Small intestine (tissue), 7 donors: ENCODE measurements at regions not wholly inside any gene's neighbourhood (a gene's known extent, or its start where the extent isn't known, plus 50 kb on each side); places are given as distances from the start of the nearest gene placed in this dataset.

Experiments used
- DNase-seq, 2 donors: peaks; one replicate each; pipeline versions ENCODE4 v3.0.0 to v3.0.0-alpha.2; 2013
- FAIRE-seq: peaks from 2 replicates; lab custom pipeline; 2012; peaks lifted over from hg19 to GRCh38; lab: Jason Lieb, UNC
- H3K27ac ChIP-seq, 3 donors: one replicate each; pipeline ENCODE4 v1.5.1; 2013; ENCODE audit warnings: low read length in 2 of 3, mild to moderate bottlenecking in 2 of 3, control low read depth in 1 of 3, inconsistent platforms in 1 of 3, low read depth in 1 of 3, moderate library complexity in 1 of 3
- H3K27me3 ChIP-seq, 3 donors: one replicate each; pipeline ENCODE4 v1.6.1; 2013; ENCODE audit warnings: low read length in 3 of 3, inconsistent platforms in 1 of 3; ENCODE audit not compliant: control insufficient read depth in 3 of 3, insufficient read depth in 3 of 3
- H3K36me3 ChIP-seq, 3 donors: one replicate each; pipeline ENCODE4 v1.6.1; 2013; ENCODE audit warnings: low read length in 3 of 3, inconsistent platforms in 1 of 3, low read depth in 1 of 3, mild to moderate bottlenecking in 1 of 3, moderate library complexity in 1 of 3; ENCODE audit not compliant: control insufficient read depth in 3 of 3, insufficient read depth in 2 of 3
- H3K4me1 ChIP-seq, 3 donors: one replicate each; pipeline ENCODE4 v1.6.1; 2013; ENCODE audit warnings: low read length in 2 of 3, inconsistent platforms in 1 of 3, low read depth in 1 of 3, mild to moderate bottlenecking in 1 of 3, moderate library complexity in 1 of 3; ENCODE audit not compliant: control insufficient read depth in 3 of 3, insufficient read depth in 2 of 3
- H3K4me3 ChIP-seq, 3 donors: one replicate each; pipeline ENCODE4 v1.5.1; 2013; ENCODE audit warnings: low read length in 3 of 3, control low read depth in 1 of 3, inconsistent platforms in 1 of 3, low read depth in 1 of 3, mild to moderate bottlenecking in 1 of 3, moderate library complexity in 1 of 3
- H3K9me3 ChIP-seq, 2 donors: one replicate each; pipeline ENCODE4 v1.6.1; 2013; ENCODE audit warnings: low read depth in 1 of 2, low read length in 1 of 2; ENCODE audit not compliant: control insufficient read depth in 2 of 2, insufficient read depth in 1 of 2
- WGBS, 3 donors: extraction: QIAGEN DNeasy Blood & Tissue Kit; methylation state at CpG; one replicate each; pipeline ENCODE4 v1.1.7; 2013; 5-methylcytosine and 5-hydroxymethylcytosine counted together
- donor health status: healthy with polysubstance abuse.
- donor health status: control.
- donor health status: control.
- donor health status: Bipolar disorder and iron deficiency.
- donor health status: healthy.

- Histone ChIP-seq H3K36me3 (no peaks in the 10 kb centered on the region), H3K4me3 (no peak overlapping the region), H3K27me3 (no peaks in the 10 kb centered on the region), H3K27ac (no peak overlapping the region), H3K4me1 (no peaks in the 10 kb centered on the region), H3K9me3 (no peaks in the 10 kb centered on the region)
- DNase-seq, result no peak
- 85 to 93% (median 87%) methylated on average over 2 of the region's 2 CpGs for WGBS, 3 donors
- FAIRE-seq, result no peak
Observed at GRCh38 chr10:64206409-64206808, 685.2 kb downstream of the REEP3 start.

- 48 to 60% (median 55%) methylated on average over 3 of the region's 3 CpGs for WGBS, 3 donors
- H3K36me3 ChIP-seq, result no peaks in the 10 kb centered on the region
- no peak overlapping the region for H3K27ac ChIP-seq
- H3K9me3 ChIP-seq, result no peaks in the 10 kb centered on the region
- no peaks in the 10 kb centered on the region for H3K27me3 ChIP-seq
- DNase-seq (no peak), FAIRE-seq (no peak)
- H3K4me1 ChIP-seq, result no peaks in the 10 kb centered on the region
- no peak overlapping the region for H3K4me3 ChIP-seq
Observed at GRCh38 chr10:64209561-64209960, 688.4 kb downstream of the REEP3 start.

- no peaks in the 10 kb centered on the region for H3K27me3 ChIP-seq
- no peaks in the 10 kb centered on the region for H3K36me3 ChIP-seq
- DNase-seq (no peak), FAIRE-seq (no peak)
- no peaks in the 10 kb centered on the region for H3K4me1 ChIP-seq
- WGBS, 3 donors, result 80 to 88% (median 82%) methylated on average over 2 of the region's 2 CpGs
- no peaks in the 10 kb centered on the region for H3K9me3 ChIP-seq
- H3K27ac ChIP-seq, result no peak overlapping the region
- no peak overlapping the region for H3K4me3 ChIP-seq
Observed at GRCh38 chr10:64210211-64210610, 689.0 kb downstream of the REEP3 start.

GRCh38 chr10:64211466-64211865 is 690.3 kb downstream of the REEP3 start:
- DNase-seq (no peak), FAIRE-seq (no peak)
- Histone ChIP-seq H3K9me3 (no peaks in the 10 kb centered on the region), H3K4me1 (no peaks in the 10 kb centered on the region), H3K27ac (no peak overlapping the region), H3K4me3 (no peak overlapping the region), H3K27me3 (no peaks in the 10 kb centered on the region), H3K36me3 (no peaks in the 10 kb centered on the region)
- WGBS, 3 donors, result 66 to 87% (median 81%) methylated on average over 3 of the region's 3 CpGs

GRCh38 chr10:64215088-64215487 is 693.9 kb downstream of the REEP3 start:
- FAIRE-seq, result no peak
- WGBS, 3 donors, result 52 to 71% (median 53%) methylated on average over 1 of the region's 1 CpG
- no peak overlapping the region for H3K4me3 ChIP-seq

GRCh38 chr10:64219271-64220025 is 698.2 kb downstream of the REEP3 start:
- H3K27ac ChIP-seq, result no peak overlapping the region
- no peak for FAIRE-seq
- H3K27me3 ChIP-seq, result no peaks in the 10 kb centered on the region
- H3K9me3 ChIP-seq, result peaks cover 0 to 10% of the 10 kb centered on the region in 2 donors
- DNase-seq, result no peak
- whole genome bisulfite sequencing, 3 donors, result 75 to 78% (median 77%) methylated on average over 6 of the region's 6 CpGs
- no peak overlapping the region for H3K4me3 ChIP-seq
- no peaks in the 10 kb centered on the region for H3K4me1 ChIP-seq
- no peaks in the 10 kb centered on the region for H3K36me3 ChIP-seq

More at GRCh38 chr10:64215088-64215487, 693.9 kb downstream of the REEP3 start:
- H3K36me3 ChIP-seq, result no peaks in the 10 kb centered on the region
- no peaks in the 10 kb centered on the region for H3K4me1 ChIP-seq
- DNase-seq, result no peak
- H3K9me3 ChIP-seq, result no peaks in the 10 kb centered on the region
- H3K27ac ChIP-seq, result no peak overlapping the region
- no peaks in the 10 kb centered on the region for H3K27me3 ChIP-seq

- H3K9me3 ChIP-seq, result peaks cover 0 to 4% of the 10 kb centered on the region in 2 donors
- FAIRE-seq (no peak), DNase-seq (no peak)
- no peak overlapping the region for H3K4me3 ChIP-seq
- H3K4me1 ChIP-seq, result no peaks in the 10 kb centered on the region
- no peaks in the 10 kb centered on the region for H3K27me3 ChIP-seq
- H3K36me3 ChIP-seq, result no peaks in the 10 kb centered on the region
- no peak overlapping the region for H3K27ac ChIP-seq
Observed at GRCh38 chr10:64234489-64234888, 713.3 kb downstream of the REEP3 start.

- Histone ChIP-seq H3K27ac (no peak overlapping the region), H3K4me1 (no peaks in the 10 kb centered on the region), H3K36me3 (no peaks in the 10 kb centered on the region), H3K27me3 (no peaks in the 10 kb centered on the region), H3K9me3 (no peaks in the 10 kb centered on the region), H3K4me3 (no peak overlapping the region)
- peak; percentile 18 to 26 for DNase-seq
- WGBS, 3 donors, result 19 to 39% (median 19%) methylated on average over 1 of the region's 1 CpG
- FAIRE-seq, result no peak
Observed at GRCh38 chr10:64257704-64258103, 736.5 kb downstream of the REEP3 start.

- Histone ChIP-seq H3K27me3 (no peaks in the 10 kb centered on the region), H3K9me3 (no peaks in the 10 kb centered on the region), H3K4me1 (no peaks in the 10 kb centered on the region), H3K4me3 (no peak overlapping the region), H3K27ac (no peak overlapping the region), H3K36me3 (no peaks in the 10 kb centered on the region)
- FAIRE-seq, result no peak
- peak in 1 of 2 donors; percentile 14 for DNase-seq
Observed at GRCh38 chr10:64261092-64261491, 739.9 kb downstream of the REEP3 start.
